GM12891 (cell line): ENCODE measurements at regions not wholly inside any gene's neighbourhood (a gene's known extent, or its start where the extent isn't known, plus 50 kb on each side); places are given as distances from the start of the nearest gene placed in this dataset.

Experiments used
- PAX5 ChIP-seq: IDR thresholded peaks from 2 replicates; pipeline ENCODE4 v1.6.1; 2011; ENCODE audit warnings: low read length, moderate library complexity, mild to moderate bottlenecking; ENCODE audit not compliant: insufficient read depth, severe bottlenecking
- POLR2A ChIP-seq: IDR thresholded peaks from 2 replicates; pipeline ENCODE4 v1.6.1; 2011; ENCODE audit warnings: low read depth, low read length, control low read depth
- POLR2AphosphoS5 ChIP-seq: IDR thresholded peaks from 2 replicates; pipeline ENCODE4 v1.6.1; 2011; ENCODE audit warnings: low read depth, low read length, control low read depth
- POU2F2 ChIP-seq: IDR thresholded peaks from 2 replicates; pipeline ENCODE4 v1.6.1; 2011; ENCODE audit warnings: low read depth, mild to moderate bottlenecking, control low read depth, low read length, moderate library complexity
- SPI1 ChIP-seq: IDR thresholded peaks from 2 replicates; pipeline ENCODE4 v1.6.1; 2011; ENCODE audit warnings: low read depth, low read length, control low read depth
- TAF1 ChIP-seq: IDR thresholded peaks from 2 replicates; pipeline ENCODE4 v1.6.1; 2011; ENCODE audit warnings: low read depth, low read length, control low read depth

DNA sequence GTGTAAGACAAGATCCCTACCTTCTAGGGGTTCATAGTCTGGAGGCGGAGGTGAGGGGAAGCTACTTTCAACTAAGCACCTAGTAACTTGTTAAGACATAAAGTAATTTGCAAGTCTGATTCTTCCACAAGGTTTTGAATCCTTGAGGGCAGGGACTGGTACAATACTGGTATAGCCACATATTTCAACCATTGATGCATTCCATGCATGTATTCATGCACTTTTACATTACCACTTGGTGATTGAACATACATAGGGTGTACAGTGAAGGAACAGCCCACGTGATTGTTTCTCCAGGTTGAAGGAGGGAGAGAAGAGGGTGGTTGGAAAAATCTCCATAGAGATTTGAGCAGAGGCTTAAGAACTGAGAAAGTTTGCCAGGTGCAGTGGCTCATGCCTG, 62.0 kb upstream of the PAX6 start:
- TF ChIP-seq POLR2A: no peak
- no peak for TF ChIP-seq POLR2AphosphoS5
- no peak for TF ChIP-seq TAF1
- TF ChIP-seq SPI1: no peak
- TF ChIP-seq POU2F2: no peak
- TF ChIP-seq PAX5: no peak
